ENCODE measurements at regions not wholly inside any gene's neighbourhood (a gene's known extent, or its start where the extent isn't known, plus 50 kb on each side); places are given as distances from the start of the nearest gene placed in this dataset.

DNA sequence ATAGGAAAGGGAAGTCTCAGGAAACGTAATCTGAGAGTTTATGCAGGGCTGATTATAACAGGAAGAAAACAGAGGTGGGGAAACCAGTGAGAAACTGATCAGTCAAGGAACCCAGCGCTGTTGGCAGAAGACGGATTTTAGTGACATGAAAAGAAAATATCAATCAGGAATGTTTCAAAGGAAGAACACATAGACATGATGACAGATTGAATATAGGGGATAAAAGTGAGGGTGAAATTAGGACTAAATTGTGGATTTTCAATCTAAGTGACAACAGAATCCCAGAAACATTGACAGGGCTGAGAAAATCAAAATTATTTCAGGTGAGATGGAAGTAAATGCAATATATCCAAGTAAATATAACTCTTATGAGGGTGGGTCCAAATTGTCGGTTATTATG is 199.8 kb upstream of the CCDC150 start:
- TF ChIP-seq, protein P1, sequence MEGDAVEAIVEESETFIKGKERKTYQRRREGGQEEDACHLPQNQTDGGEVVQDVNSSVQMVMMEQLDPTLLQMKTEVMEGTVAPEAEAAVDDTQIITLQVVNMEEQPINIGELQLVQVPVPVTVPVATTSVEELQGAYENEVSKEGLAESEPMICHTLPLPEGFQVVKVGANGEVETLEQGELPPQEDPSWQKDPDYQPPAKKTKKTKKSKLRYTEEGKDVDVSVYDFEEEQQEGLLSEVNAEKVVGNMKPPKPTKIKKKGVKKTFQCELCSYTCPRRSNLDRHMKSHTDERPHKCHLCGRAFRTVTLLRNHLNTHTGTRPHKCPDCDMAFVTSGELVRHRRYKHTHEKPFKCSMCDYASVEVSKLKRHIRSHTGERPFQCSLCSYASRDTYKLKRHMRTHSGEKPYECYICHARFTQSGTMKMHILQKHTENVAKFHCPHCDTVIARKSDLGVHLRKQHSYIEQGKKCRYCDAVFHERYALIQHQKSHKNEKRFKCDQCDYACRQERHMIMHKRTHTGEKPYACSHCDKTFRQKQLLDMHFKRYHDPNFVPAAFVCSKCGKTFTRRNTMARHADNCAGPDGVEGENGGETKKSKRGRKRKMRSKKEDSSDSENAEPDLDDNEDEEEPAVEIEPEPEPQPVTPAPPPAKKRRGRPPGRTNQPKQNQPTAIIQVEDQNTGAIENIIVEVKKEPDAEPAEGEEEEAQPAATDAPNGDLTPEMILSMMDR (IDR thresholded peaks at IDR 0.05) = no peak
- TF ChIP-seq EZH2 (IDR thresholded peaks at IDR 0.05) (no peak), EZH2phosphoT487 (IDR thresholded peaks at IDR 0.05) (no peak)
